ENCODE measurements at regions not wholly inside any gene's neighbourhood (a gene's known extent, or its start where the extent isn't known, plus 50 kb on each side); places are given as distances from the start of the nearest gene placed in this dataset.

GRCh38 chr12:90479237-90479636 is 475.7 kb downstream of the CCER1 start:
- no peak overlapping the region for H3K4me2 ChIP-seq (ENCODE audit: insufficient read depth, low read length)

More at GRCh38 chr12:90479237-90479636, 475.7 kb downstream of the CCER1 start:
- Histone ChIP-seq H2AFZ (ENCODE audit: low read depth, low read length) (no peak overlapping the region), H3K36me3 (ENCODE audit: control insufficient read depth in 2 of 2, extremely low read depth in 1 of 2, insufficient read depth in 2 of 2, low read length in 2 of 2) (no peaks in the 10 kb centered on the region), H3K4me1 (ENCODE audit: control insufficient read depth, extremely low read depth, insufficient read depth, low read length) (no peaks in the 10 kb centered on the region), H3K4me3 (replicated peaks in 1 of 3; ENCODE audit: insufficient read depth in 1 of 3, low read depth in 1 of 3, low read length in 3 of 3) (no peak overlapping the region), H3K27ac (ENCODE audit: insufficient read depth, low read depth, low read length) (no peak overlapping the region), H3K9me1 (replicated peaks; ENCODE audit: control insufficient read depth, extremely low read depth, insufficient read depth, low read length) (no peaks in the 10 kb centered on the region), H3K27me3 (ENCODE audit: control insufficient read depth in 2 of 2, insufficient read depth in 2 of 2, low read length in 2 of 2) (no peaks in the 10 kb centered on the region), H3K9ac (replicated peaks; ENCODE audit: extremely low read depth, insufficient read depth, low read length) (no peak overlapping the region), H3K79me2 (ENCODE audit: control insufficient read depth, insufficient read depth, low read length) (no peaks in the 10 kb centered on the region), H3K9me3 (replicated peaks; ENCODE audit: control insufficient read depth, insufficient read depth, low read length) (no peaks in the 10 kb centered on the region), H4K20me1 (replicated peaks; ENCODE audit: control insufficient read depth, extremely low read depth, insufficient read depth, low read length) (no peaks in the 10 kb centered on the region)
- intact Hi-C loops (cut with micrococcal nuclease) (no loop called here), dilution Hi-C loops (cut with MboI; ENCODE audit: extremely low pct_ligation_motif_present, low sequenced_read_pairs) (no loop called here)
- DNase-seq (ENCODE audit: low read depth, low spot score) (no peak), FAIRE-seq (no peak)
- ChIA-PET POLR2A (no interaction called here), CTCF (no interaction called here)
- no peak for TF ChIP-seq JUN (IDR thresholded peaks at IDR 0.05; ENCODE audit: borderline replicate concordance, insufficient read depth, insufficient read length, low read depth)
- TF ChIP-seq, protein P1, sequence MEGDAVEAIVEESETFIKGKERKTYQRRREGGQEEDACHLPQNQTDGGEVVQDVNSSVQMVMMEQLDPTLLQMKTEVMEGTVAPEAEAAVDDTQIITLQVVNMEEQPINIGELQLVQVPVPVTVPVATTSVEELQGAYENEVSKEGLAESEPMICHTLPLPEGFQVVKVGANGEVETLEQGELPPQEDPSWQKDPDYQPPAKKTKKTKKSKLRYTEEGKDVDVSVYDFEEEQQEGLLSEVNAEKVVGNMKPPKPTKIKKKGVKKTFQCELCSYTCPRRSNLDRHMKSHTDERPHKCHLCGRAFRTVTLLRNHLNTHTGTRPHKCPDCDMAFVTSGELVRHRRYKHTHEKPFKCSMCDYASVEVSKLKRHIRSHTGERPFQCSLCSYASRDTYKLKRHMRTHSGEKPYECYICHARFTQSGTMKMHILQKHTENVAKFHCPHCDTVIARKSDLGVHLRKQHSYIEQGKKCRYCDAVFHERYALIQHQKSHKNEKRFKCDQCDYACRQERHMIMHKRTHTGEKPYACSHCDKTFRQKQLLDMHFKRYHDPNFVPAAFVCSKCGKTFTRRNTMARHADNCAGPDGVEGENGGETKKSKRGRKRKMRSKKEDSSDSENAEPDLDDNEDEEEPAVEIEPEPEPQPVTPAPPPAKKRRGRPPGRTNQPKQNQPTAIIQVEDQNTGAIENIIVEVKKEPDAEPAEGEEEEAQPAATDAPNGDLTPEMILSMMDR (IDR thresholded peaks at IDR 0.05; ENCODE audit: extremely low read depth in 1 of 2, insufficient read depth in 1 of 2, low read depth in 1 of 2, low read length in 2 of 2): no peak
- TF ChIP-seq EZH2 (IDR thresholded peaks at IDR 0.05; ENCODE audit: borderline replicate concordance, low read depth, low read length, severe bottlenecking): no peak
- TF ChIP-seq POLR2AphosphoS5 (IDR thresholded peaks at IDR 0.05; ENCODE audit: insufficient read depth, low read depth, low read length): no peak
- TF ChIP-seq FOS (IDR thresholded peaks at IDR 0.05; ENCODE audit: borderline replicate concordance, insufficient read depth, low read length): no peak
- no peak for TF ChIP-seq GATA2 (IDR thresholded peaks at IDR 0.05; ENCODE audit: insufficient read depth, insufficient read length, low read depth, low read length)
- TF ChIP-seq MYC (IDR thresholded peaks at IDR 0.05; ENCODE audit: low read depth, low read length): no peak
- no peak for TF ChIP-seq POLR2A (IDR thresholded peaks at IDR 0.05; ENCODE audit: low read depth, low read length)
- TF ChIP-seq, protein P2, sequence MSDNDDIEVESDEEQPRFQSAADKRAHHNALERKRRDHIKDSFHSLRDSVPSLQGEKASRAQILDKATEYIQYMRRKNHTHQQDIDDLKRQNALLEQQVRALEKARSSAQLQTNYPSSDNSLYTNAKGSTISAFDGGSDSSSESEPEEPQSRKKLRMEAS (IDR thresholded peaks at IDR 0.05; ENCODE audit: insufficient read depth, insufficient read length): no peak
- no TSS peak for BruUV-seq (replicated peaks)
